MG63 (cell line): ENCODE measurements at regions not wholly inside any gene's neighbourhood (a gene's known extent, or its start where the extent isn't known, plus 50 kb on each side); places are given as distances from the start of the nearest gene placed in this dataset.
"Not testable (repeated sequence)": the region's sequence is repeated elsewhere in the genome, so short reads cannot be mapped to it uniquely, and the experiment has no call there.

Experiments used
- DNase-seq: peaks from one replicate; pipeline ENCODE4 v3.0.0-alpha.2; 2020
- H3K27me3 ChIP-seq: fragments of 250-450 bp; sonication (Bioruptor Pico); 2 replicates; pipeline ENCODE4 v1.5.1; 2020; ENCODE audit warnings: mild to moderate bottlenecking, moderate library complexity
- H3K36me3 ChIP-seq: fragments of 250-450 bp; sonication (Bioruptor Pico); 2 replicates; pipeline ENCODE4 v1.5.1; 2020; ENCODE audit warnings: mild to moderate bottlenecking, moderate library complexity
- H3K4me3 ChIP-seq: fragments of 250-450 bp; sonication (Bioruptor Pico); 2 replicates; pipeline ENCODE4 v1.5.1; 2020; ENCODE audit warnings: mild to moderate bottlenecking, moderate library complexity
- H3K9me3 ChIP-seq: fragments of 250-450 bp; sonication (Bioruptor Pico); 2 replicates; pipeline ENCODE4 v1.5.1; 2020; ENCODE audit warnings: mild to moderate bottlenecking, moderate library complexity

DNA sequence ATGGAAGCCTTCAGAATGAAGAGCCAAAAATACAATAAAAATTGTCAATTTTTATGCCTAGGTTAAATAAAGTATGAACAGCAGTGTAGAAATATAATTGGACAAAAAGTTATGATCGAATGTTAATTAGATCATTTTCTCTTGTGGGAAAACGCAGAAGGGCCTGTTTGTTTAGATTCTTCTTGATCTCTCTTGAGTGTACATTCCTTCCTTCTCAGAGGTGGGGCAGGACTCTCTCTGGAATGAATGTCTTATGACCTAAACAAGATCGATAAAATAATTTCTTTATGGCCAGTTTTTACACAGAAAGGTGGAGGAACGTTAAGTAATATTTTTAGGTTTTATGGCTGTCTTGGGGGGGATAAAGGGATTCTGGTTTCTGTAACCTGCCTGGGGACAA lies 500.1 kb upstream of the MARCKS start:
- DNase-seq, result no peak
- H3K4me3 ChIP-seq, result no peak overlapping the region
- H3K27me3 ChIP-seq, result no peaks in the 10 kb centered on the region
- H3K36me3 ChIP-seq, result no peaks in the 10 kb centered on the region
- H3K9me3 ChIP-seq, result no peaks in the 10 kb centered on the region

DNA sequence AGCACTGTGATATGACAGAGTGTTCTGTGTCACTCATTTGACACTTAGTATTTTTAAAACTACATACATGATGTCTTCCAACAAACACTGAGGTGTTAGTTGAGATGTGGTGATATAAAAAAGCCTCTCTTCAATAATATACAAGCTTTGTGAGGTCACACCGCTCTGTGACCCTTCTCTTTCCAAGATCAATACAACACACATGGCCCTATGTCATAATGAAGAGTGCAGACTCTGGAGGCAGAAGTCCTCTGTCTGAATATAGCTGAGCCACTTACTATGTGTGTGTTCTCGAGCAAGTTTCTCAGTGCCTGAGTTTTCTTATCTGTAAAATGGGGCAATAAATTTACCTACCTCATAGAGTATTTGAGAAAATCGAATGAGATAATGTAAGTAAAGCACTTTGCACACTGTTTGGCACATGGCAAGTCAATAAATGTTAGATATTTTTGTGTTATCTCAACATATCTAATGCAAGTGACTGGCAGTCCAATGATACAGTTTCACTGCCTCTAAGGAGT lies 499.0 kb upstream of the MARCKS start:
- no peaks in the 10 kb centered on the region for H3K27me3 ChIP-seq
- no peak for DNase-seq
- H3K36me3 ChIP-seq, result no peaks in the 10 kb centered on the region
- no peak overlapping the region for H3K4me3 ChIP-seq
- H3K9me3 ChIP-seq, result no peaks in the 10 kb centered on the region

DNA sequence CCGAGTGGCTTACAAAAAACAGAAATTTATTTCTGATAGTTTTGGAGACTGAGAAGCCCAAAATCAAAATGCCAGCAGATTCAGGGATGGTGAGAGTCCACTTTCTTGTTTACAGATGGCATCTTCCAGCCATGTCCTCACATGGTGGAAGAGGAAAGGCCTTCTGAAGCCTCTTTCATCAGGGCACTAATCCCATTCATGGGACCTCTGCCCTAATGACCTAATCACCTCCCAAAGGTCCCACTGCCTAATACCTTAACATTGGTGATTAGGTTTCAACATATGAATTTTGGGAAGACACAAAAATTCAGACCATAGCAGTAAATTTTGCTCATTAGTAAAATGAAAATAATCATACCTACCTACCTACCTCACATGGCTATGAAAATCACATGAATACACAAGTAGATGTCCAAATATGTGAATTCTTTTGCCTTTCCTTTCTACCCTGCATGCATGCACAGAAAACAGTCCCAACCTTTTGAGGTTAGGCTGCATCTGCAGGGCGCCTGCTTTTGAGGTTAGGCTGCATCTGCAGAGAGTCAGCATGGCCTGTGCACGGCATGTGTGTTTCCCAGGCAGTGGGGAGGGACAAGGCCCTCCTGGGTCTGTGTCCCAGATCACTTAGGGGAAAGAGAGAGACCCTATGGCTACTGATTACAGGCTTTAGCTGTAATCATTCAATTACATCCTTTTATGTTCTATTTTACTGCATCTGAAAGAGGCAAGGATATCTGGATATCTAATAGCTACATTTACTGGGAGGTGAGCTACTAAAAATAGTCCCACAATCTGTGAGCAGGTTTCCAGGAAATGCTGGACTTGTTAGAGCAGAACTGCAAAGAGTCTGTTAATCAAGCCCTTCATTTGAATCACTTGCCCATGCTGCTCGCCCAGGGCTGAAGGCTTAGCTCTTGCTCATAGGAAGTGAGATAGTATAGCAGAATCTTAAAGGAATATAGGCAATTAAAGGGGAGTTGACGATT lies 497.7 kb upstream of the MARCKS start:
- DNase-seq, result peak; percentile 21
- no peaks in the 10 kb centered on the region for H3K36me3 ChIP-seq

DNA sequence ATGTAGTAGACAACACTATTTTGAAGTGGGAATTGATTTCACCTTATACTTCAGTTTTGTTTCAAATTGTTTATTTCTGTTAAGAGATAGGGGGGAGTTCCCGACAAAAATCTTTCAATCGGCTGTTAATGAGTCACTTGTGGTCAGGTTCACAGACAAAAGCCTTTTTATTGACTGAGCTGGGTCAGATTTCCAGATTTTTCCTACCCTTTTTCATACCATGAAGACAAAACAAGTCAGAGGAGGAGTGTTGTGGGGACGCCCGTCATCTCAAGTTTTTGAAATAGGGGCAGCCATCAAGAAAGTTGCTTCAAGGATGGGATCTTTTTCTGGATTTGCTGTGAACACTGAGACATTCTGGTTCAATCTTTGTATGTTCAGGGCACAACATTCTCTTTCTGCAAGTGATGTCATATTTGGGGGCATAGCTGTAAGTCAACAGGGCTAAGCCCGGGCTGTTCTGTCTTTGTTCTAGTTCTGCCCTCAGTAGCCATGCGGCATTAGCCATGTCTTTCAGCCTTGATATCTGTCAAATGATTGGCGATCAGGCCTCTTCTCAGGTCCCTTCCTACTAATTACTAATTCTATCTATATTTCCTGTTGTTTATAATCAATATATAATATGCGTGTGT lies 496.0 kb upstream of the MARCKS start:
- Histone ChIP-seq H3K36me3 (no peaks in the 10 kb centered on the region; the same call in 1 of the 2 replicates), H3K9me3 (no peaks in the 10 kb centered on the region), H3K4me3 (no peak overlapping the region), H3K27me3 (no peaks in the 10 kb centered on the region)
- DNase-seq, result no peak

More for the DNA sequence above, 497.7 kb upstream of the MARCKS start:
- Histone ChIP-seq H3K27me3 (no peaks in the 10 kb centered on the region), H3K4me3 (no peak overlapping the region), H3K9me3 (no peaks in the 10 kb centered on the region)

GRCh38 chr6:113362301-113363047 lies 494.7 kb upstream of the MARCKS start:
- H3K4me3 ChIP-seq, result no peak overlapping the region
- DNase-seq, result peak; percentile 17

GRCh38 chr6:113363048-113363798 lies 493.9 kb upstream of the MARCKS start:
- no peaks in the 10 kb centered on the region for H3K9me3 ChIP-seq
- no peak overlapping the region for H3K4me3 ChIP-seq
- H3K36me3 ChIP-seq, result no peaks in the 10 kb centered on the region; the same call in 1 of the 2 replicates
- no peak for DNase-seq
- no peaks in the 10 kb centered on the region for H3K27me3 ChIP-seq

More at GRCh38 chr6:113362301-113363047, 494.7 kb upstream of the MARCKS start:
- no peaks in the 10 kb centered on the region; the same call in 1 of the 2 replicates for H3K36me3 ChIP-seq
- H3K9me3 ChIP-seq, result no peaks in the 10 kb centered on the region
- no peaks in the 10 kb centered on the region for H3K27me3 ChIP-seq

DNA sequence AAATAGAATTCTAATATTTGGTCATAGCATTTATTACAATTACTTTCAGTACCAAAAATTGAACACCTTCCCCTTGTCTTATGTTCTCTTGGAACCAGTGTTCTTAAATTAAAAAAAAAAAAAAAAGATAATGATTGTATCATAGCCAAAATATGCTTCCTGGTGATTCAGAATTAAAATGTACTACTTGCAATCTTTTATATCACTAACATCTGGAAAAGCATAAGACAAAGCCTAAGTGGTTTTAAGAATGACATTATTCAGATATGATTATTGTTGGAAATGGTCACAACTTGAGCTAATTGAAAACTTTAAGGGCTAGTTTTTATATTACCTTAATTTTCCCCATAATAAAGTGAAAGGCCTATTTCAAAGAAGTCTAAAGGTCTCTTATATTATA lies 493.3 kb upstream of the MARCKS start:
- Histone ChIP-seq H3K4me3 (no peak overlapping the region), H3K27me3 (no peaks in the 10 kb centered on the region), H3K36me3 (no peaks in the 10 kb centered on the region; the same call in 1 of the 2 replicates), H3K9me3 (no peaks in the 10 kb centered on the region)
- DNase-seq, result no peak

- H3K27me3 ChIP-seq, result no peaks in the 10 kb centered on the region
- no peak for DNase-seq
- H3K9me3 ChIP-seq, result no peaks in the 10 kb centered on the region
- no peak overlapping the region for H3K4me3 ChIP-seq
- no peaks in the 10 kb centered on the region; the same call in 1 of the 2 replicates for H3K36me3 ChIP-seq
These were observed 492.4 kb upstream of the MARCKS start for GRCh38 chr6:113364766-113365165.

DNA sequence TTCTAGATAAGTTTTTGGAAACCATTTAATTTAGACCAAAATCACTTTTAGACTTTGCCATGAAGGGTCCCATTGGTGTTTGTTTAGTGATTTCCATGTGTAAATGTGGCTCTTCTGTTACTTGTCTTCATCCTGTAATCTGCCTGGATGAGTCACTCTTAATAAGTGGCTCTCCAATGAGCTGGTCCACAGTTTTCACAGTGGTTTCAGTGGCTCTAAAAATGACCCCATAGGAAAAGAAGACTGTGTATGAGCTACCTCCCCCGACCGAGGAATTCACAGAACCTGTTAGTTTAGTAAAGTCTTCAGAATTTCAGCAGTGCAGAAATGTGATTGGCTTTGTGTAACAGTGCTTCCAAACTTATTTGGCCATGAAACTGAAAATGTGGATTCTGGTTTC lies 492.0 kb upstream of the MARCKS start:
- no peak for DNase-seq
- Histone ChIP-seq H3K4me3 (no peak overlapping the region), H3K27me3 (no peaks in the 10 kb centered on the region), H3K9me3 (no peaks in the 10 kb centered on the region), H3K36me3 (no peaks in the 10 kb centered on the region; the same call in 1 of the 2 replicates)

DNA sequence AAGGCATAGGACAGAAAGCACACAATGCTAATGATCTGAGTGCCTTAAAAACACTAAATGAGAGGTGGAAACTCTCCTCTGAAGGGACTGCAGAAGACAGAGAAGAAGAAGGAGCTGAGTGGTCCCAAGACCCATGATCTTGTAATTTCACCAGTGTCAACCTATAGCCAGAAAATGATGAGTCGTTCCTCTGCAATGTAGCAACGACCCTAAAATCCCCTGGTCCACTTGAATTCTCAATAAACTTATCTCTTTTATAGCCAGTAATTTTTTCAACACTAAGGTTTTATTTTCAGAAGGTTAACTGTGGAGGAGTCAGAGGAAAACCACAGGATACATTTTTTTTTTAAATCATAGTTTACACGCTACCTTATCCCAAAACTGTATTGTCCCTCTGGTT lies 490.6 kb upstream of the MARCKS start:
- H3K36me3 ChIP-seq, result no peaks in the 10 kb centered on the region; the same call in 1 of the 2 replicates
- H3K4me3 ChIP-seq, result no peak overlapping the region
- DNase-seq, result no peak
- H3K27me3 ChIP-seq, result no peaks in the 10 kb centered on the region
- no peaks in the 10 kb centered on the region for H3K9me3 ChIP-seq

GRCh38 chr6:113370508-113371502 lies 486.3 kb upstream of the MARCKS start:
- no peak overlapping the region for H3K4me3 ChIP-seq
- H3K36me3 ChIP-seq, result no peaks in the 10 kb centered on the region
- DNase-seq, result no peak
- no peaks in the 10 kb centered on the region for H3K27me3 ChIP-seq
- no peaks in the 10 kb centered on the region for H3K9me3 ChIP-seq

GRCh38 chr6:113375466-113375865 lies 481.7 kb upstream of the MARCKS start:
- H3K4me3 ChIP-seq, H3K27me3 ChIP-seq, DNase-seq: not testable (repeated sequence)

DNA sequence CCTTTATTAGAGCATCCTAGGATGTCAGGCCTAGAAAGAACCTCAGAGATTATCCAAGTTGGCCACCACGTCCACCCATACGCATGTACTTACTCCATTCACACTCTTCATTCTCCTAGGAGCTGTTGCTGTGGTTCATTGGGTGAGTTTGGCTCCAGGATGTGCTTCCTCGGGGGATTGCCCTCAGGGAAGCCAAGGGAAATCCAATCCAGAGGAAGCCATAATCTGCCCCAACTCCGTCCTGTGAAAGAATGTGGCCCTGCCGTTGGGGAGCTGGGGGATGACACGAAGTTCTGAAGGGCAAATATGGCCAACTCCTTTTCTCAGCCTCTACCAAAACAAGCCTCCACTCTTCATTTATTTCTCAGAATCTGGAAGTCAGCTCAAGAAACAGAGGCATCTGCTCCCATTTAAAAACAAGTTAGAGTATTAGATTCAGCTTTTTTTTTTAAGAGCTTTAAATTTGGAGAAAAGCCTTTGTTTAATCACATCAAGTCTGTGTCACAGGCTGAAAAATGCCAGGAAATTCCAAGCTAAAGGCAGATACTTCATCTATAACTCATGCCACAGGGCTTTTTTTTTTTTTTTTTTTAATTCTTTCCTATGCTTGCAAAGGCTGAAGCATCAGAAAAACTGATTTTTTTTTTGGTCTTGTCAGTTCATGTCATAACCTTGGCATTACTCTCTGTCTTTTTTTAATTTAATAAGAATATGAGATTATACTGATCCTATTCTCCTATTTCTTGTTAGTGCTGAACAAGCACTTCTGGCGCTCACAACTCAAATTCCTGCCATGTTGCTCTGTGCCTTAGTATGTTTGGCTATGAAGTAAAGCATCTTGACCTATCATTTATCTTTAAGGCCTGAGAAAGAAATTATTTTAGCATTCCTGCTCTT lies 480.9 kb upstream of the MARCKS start:
- H3K27me3 ChIP-seq, result no peaks in the 10 kb centered on the region
- H3K36me3 ChIP-seq, result no peaks in the 10 kb centered on the region; the same call in 1 of the 2 replicates
- no peaks in the 10 kb centered on the region; the same call in 1 of the 2 replicates for H3K9me3 ChIP-seq
- DNase-seq, result peak; percentile 50
- no peak overlapping the region for H3K4me3 ChIP-seq

More at GRCh38 chr6:113375466-113375865, 481.7 kb upstream of the MARCKS start:
- H3K9me3 ChIP-seq, H3K36me3 ChIP-seq: not testable (repeated sequence)

DNA sequence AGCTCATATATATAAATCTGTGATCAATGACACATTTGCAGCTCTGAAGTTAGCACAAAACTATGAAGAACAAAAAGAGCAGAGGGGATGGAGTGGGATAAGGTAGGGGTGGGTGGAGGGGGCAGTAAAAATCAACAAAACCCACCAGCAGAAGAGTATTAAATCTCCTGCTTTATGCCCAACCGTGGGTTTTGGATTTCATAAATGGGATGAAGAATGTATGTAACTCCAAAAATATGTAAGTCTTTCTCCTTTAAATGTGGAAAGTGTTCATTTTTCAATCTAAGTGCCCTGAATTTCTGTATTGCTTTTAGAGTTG lies 480.3 kb upstream of the MARCKS start:
- H3K36me3 ChIP-seq, result no peaks in the 10 kb centered on the region; the same call in 1 of the 2 replicates
- no peak overlapping the region for H3K4me3 ChIP-seq
- H3K27me3 ChIP-seq, result no peaks in the 10 kb centered on the region
- no peak for DNase-seq
- H3K9me3 ChIP-seq, result no peaks in the 10 kb centered on the region; the same call in 1 of the 2 replicates
